HG03439 (cell line): ENCODE measurements at regions not wholly inside any gene's neighbourhood (a gene's known extent, or its start where the extent isn't known, plus 50 kb on each side); places are given as distances from the start of the nearest gene placed in this dataset.

Experiments
- ATAC-seq: cut with Tn5 transposase; IDR thresholded peaks from one replicate; pipeline ENCODE4 v1.9.1; 2021; ENCODE audit warnings: mild to moderate bottlenecking, moderate library complexity; ENCODE audit not compliant: unreplicated experiment

DNA sequence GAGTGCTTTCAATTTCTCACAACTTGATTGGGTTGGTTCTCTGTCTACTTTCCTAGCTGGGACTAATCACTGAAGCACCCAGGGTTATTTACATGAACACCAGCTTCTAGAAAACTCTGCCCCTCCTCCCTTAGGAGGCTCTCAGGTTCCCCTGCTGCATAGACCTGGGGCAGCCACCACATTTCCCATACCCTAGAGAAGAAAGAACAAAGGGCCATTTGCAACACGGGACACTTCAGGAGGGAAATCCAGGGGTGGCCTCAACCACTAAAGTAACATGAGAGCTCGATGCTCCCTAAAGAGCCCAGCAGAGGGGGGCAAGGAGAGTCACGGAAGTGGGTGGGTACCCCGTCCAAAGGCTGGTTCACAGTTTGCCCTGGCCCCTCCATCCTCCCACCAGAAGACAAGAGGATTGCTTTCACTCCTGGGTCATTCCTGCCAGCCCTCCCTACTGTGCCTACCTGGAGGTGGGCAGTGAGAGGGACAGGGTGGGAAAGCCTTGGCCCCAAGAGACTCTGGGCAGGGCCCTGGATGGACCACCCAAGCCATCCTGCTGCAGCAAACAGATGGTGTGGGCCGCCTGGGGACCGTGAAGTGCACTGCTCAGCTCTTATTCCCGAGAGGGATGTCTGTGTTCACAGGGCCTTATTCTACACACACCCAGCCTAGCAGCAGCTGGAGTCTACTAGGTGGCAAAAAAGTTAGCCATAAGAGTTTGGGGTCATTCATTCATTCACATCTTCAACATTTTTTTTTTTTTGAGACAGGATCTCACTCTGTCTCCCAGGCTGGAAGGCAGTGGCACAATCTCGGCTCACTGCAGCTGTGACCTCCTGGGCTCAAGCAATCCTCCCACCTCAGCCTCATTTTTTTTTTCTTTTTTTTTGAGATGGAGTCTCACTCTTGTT is 392.1 kb downstream of the SOX9 start:
- ATAC-seq: no peak

DNA sequence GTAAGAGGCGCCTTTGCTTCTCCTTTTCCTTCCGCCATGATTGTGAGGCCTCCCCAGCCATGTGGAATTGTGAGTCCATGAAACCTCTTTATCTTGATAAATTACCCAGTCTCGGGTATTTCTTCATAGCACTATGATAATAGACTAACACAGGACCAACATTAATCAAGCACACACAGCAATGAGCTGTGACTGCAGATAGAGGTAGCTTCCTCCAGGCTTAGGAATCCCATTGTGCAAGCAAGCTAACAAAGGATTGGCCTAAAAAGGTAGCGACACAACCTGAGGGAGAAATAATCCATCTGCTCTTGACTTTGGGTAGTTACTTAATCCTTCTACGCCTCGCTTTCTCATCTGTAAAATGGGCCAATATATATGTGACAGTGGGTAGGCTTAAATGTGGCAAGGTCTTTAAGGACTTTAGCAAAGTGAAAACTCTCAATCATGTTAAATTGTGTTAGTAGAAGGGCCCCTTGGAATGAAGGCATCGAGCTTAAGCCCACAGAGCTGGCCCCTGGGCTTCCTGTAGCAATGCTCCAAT is 393.6 kb downstream of the SOX9 start:
- no peak for ATAC-seq

DNA sequence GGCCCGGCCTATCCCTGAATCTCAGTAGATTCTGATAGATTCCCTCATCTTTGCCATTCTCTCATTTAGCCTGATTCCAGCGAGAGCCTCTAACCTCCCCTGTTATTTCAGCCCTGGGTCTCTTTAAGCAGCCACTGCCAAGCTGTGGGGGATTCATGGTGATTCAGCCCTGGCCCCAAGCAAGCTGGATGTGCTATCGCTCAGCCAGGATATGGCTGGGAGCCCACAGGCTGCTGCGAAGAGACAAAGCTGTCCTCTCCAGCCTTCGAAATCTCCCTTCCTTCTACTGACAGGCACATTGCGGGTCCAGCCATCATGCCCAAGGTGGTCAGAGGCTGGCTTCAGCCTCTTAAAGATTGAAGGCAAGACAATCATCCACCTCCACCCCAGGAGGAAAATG is 394.1 kb downstream of the SOX9 start:
- no peak for ATAC-seq

DNA sequence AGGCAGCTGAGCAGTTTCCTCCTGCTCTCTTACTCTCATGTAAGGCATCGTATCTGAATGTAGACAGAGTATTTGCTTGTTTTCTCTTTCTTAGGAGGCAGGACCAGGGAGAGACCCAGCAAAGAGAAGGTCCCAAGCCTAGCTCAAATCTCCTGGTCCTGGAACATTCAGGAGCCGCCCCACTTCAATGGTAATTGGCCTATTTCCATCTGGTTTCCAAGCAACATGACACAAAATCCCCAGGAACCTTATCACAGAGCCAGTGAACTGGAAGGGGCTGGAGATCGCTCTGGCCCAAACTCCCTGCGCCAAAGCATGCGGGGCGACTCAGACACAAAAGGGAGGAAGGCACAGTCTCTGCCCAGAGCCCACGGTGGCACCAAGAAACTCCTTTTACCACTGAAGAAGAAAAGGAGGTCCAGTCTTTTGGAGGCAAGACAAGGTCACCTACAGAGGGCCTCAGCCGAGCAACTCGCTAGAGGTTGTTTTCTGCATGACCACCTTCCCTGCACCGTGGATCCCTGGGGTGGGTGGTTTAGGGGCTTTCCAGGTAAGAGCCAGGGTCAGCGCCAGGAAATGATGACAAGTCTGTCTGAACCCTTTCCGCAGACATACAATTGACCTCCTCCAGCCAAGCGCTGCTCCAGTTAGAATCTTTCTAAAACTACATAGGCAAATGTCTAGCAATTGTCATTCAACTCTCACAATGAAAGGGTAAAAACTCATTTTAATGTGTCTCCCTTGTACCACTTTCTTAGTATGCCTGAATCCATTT is 394.7 kb downstream of the SOX9 start:
- no peak for ATAC-seq

DNA sequence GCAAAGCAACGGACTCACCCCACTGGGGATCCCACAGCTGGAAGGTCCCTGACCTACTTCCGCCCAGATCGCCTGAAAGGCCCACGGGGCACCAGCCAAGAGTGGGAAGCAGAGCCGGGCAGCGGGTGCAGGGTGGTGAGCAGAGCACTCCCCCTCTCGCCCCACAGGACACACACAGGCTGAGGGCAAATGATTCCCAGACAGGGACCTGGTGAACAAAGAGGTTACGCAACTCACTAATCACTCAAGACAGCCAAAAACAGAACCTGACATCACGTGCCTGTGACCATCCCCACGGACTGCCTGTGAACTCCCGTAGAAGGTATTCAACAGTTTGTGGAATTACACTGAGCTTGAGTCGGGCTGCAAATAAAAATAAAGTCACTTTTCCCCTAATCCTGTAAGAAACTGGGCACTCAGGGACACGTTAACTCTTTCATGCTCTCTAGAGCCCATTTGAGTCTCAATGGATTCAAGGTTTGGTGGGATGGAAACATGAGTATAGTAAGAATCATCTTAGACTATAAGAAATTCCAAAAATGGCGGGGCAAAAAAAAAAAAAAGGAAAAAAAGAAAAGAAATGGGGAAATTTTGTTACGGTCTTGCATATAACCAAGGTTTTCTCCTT is 396.1 kb downstream of the SOX9 start:
- ATAC-seq: no peak

DNA sequence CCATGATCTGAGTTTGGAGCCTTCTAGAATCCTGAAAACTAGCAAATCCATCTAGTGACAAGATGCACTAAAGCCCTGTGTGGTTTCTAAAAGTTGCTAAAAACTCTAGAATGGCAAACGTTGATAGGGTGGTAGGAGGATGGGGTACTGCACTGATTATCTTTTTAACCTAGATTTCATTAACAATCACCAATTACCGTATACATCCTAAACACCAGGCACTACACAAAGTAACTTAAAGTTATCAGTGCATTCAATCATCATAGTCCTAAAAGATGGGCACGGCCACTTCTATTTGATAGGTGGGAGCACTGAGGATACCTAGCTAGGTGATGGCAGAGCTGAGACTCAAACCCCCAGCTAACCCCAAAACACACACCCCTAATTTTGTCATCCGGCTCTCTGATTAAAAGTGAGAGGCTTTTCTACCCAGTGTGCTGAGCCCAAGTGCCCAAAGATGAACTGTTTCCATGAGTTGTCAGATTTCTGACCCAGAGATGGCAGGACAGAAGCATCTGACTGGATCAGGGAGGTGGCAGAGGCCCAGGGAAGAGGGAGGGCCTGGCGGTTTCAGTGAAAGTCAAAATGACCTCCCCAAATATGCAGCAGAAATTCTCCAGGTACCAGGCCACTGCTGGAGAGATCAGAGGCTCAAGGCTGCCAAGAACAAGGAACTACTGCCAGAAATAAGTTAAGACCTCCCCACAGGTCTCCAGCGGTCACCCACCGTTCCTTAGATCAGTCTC is 396.8 kb downstream of the SOX9 start:
- ATAC-seq: no peak

DNA sequence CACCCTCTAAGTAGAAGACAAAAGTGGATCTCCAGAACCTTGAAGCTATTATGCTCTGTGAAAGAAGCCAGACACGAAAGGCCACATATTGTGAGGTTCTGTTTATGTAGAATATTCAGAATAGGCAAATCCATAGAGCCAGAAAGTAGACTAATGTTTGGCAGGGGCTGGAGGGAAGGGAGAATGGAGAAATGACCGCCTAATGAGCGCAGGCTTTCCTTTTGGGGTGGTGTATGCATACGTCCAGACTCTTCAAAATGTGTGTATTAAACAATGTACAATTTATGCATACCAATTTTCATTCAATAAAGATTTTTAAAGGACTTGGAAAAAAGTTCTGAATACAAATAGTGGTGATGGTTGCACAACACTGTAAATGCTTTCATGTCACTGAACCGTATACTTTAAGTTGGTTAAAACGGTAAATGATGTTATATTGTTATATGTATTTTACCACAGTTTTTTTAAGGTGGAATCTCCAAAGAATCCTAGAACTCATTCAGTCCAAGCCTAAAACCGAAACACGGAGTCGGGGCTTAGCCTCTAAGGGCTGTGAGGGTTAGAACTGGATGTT is 397.4 kb downstream of the SOX9 start:
- no peak for ATAC-seq

DNA sequence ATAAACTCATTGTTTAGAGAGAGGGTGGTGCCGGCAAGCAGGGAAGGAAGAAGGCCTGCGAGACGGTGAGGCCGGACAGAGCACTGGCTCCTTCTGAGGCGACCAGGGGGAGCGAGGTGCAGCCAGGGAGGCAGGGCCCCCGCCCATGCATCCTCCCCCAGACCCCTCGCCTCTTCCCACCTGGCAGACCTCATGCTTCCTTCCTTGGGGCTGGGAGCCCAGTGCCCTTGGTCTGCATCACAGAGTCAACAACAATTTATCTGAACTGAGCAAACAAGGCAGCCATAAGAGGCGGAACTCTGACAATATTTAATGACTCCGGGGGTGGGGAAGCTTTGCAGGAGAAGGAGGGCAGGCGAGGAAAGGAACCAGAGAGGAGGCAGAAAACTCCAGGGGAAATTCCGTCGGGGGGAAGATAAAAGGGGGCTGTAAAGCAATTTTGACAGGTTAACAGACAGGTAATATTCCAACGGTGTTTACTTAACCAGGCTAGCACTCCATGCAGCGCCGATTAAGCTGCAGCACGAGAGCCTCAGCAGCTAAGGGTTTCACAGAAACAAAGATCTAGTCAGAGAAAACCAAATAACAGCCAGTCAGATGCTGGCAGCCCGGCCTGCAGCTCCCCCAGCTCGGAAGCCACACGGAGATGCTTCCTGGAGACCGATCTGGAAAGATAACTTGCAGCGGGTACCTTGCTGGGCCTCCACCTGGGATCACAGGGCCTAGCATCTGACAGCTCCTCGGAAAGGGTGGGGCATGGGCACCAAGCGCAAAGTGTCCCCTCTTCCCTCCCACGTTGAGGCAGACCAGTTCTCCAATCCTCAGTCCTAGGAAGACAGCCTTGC is 398.2 kb downstream of the SOX9 start:
- ATAC-seq: no peak

DNA sequence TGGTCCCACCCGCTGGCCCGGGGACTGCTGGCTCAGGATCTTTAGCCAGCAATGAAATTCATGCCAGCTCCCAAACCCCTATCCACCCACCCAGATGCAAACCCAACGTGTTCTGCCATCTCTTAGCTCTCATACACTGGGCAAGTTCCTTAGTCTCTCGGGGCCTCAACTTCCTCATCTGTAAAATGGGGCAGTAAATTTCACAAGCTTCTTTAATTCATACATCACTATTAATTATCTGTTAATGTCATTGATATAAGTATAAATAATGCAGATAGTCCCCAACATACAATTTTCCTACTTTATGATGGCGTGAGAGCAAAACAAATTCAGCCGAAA is 398.7 kb downstream of the SOX9 start:
- ATAC-seq: no peak

DNA sequence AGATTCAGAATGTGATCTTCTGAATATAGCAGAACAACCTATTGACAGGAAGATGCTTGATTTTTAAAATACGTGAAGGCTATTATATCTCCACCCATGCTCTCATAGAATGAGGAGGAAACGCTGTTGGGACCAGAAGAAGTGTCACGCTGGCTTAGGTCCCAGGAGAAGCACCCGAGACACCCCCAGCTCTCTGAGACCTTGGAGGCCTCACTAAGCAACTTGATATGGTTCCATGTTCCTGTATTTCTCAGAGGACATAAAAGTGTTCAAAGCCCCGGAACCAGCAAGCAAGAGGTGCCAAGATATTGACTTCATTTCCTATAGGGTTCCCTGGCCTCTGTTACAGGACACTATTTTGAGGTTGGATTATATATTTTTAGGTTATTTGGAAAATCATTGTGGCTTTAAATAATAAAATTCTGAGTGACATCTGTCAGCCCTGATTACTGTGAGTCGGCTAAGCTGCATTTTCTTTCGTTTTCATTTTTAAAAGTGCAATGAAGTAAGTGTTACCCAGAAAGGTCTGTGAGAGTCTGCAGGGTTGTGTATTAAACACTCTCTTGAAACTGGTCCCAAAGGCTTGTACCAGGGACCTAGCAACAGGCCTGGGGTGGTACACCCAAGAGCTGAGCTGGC is 400.0 kb downstream of the SOX9 start:
- ATAC-seq: no peak

DNA sequence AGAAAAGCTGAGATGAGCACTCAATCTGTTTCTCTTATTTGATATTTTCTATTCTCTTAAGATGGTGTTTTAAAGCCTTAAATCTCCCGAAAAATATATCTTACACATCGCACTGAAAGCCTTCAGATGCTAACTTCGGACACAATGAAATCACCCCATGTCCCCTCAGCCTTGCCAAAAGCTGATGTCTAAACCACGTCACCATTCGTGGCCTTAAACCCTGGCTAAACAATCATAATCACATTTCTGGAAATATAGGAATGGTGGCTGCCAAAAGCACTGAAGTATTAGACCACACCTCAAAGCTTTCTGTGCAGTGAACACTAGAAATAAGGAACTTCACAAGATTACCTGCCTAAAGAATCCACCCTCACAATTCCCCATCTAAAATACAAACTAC is 402.7 kb downstream of the SOX9 start:
- ATAC-seq: no peak

DNA sequence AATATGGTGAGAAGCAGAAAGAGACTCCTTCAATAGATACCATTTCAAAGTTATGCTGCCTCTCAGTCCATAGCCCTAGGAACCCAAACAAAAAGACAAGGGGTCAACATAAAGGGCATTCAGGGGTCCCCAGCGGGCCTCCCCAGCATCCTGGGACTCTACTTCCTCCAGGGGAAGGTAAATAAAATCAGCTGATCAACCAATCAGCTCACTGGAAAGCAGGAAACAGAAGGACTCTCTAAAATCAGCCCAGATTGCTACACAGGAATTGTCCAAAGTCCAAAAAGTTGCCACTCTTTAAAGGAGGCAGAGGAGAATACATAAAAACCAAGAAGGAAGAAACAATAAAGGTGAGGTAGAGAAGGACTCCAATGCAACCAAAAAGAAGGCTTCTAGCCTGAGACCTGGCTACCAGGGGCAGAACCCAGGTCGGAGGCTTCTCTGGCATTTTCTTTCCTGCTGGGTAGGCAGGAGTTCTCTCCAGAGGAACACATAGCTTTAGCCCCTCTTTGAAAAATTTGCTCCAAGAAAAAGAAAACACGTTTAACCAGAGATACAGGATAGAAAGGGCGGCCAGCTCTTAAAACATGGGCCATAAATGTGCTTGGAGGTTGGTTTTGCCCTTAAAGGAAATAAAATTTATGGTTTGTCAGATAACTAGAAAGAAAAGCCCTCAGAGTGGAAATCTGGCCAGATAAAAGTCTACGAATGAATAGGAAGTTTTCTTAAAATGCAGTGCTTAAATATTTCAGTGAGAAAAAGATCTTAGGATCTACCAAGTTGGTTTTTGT is 404.6 kb downstream of the SOX9 start:
- ATAC-seq: no peak

DNA sequence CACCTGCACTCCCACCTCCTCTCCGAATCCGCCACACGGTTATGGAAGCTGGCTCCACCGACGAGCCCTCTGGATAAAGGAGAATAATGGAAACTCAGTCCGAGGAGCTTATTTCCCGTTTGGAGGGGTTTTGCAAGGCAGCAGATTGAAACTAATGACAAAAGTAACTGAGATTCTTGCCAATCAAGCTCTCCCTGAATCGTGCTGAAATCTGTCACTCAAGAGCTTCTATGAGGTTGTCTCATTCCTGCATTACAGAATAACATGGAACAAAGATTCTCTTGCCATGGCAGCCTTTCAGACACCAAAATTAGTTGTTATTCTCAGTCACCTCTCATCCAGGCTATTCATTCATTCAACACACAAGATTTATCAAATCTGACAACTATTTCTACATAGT is 405.9 kb downstream of the SOX9 start:
- no peak for ATAC-seq

DNA sequence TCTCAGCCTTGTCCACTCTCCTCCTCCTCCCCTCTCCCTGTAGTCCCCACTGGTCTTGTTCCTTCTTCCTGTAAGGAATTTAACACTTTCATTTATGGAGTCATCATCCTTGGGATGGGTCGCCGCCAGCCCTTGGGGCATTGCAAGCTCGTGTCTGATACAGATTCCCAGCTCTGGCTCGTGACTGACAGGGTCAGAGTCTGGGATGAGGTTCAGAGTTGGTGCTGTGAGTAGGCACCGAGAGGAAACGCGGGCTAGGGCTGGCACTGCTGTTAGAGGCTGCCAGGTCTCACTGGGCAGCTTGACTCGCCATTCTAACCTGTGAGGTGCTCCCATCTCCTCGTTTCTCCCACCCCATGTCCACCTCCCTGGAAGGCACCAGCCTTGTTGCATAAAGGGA is 407.0 kb downstream of the SOX9 start:
- no peak for ATAC-seq

DNA sequence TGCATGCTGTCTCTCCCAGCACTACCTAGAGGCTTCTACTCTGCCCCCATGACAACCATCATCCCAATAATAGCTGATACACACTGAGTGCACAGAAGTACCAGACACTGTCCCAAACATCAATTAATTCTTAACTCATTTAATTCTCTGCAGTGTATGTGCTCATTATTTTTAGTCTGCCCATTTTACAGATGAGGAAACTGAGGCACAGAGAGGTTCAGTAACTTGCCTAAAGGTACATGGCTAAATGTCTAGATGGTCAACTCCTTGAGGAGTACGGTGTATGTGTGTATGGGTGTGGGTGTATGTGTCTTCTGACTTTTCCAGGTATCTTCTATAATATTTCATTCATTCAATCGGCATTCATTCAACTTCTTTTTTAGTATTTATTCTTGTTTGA is 407.9 kb downstream of the SOX9 start:
- no peak for ATAC-seq

DNA sequence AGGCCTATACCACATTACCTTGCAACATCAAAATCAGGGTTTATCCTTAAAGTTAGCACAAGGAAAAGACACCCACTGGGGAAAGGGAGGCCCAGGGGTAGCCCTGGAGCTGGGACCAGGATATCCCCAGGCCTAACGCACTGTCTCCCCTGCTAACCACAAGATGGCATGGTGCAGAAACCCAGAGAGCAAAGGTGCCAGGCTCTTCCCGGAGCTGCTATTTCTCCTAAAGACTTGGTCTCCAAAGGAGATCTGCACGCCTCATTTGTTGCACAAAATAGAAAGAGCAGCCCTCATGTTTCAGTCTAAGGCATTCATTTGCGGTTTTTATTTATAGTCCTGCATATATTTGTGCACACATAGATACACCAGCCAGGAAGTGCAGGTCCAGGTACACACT is 408.6 kb downstream of the SOX9 start:
- no peak for ATAC-seq

DNA sequence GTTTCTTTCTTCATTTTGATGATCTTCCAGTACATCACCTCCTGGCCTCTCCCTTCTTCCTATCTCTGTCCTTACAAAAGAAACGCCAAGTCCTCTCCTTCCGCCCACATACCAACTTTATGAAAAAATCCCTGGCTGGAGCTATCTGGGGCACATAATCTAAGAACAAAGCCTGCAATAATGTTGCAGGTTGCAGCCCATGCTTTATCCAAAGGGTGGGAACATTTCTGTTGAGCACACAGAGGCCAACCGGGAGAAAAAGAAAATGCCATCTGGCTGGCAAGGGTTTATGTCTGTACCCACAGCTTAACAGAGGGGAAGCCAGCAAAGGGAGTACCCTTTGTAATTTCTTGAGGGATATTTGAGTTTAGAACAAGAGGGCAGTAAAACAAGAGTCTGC is 409.6 kb downstream of the SOX9 start:
- no peak for ATAC-seq

DNA sequence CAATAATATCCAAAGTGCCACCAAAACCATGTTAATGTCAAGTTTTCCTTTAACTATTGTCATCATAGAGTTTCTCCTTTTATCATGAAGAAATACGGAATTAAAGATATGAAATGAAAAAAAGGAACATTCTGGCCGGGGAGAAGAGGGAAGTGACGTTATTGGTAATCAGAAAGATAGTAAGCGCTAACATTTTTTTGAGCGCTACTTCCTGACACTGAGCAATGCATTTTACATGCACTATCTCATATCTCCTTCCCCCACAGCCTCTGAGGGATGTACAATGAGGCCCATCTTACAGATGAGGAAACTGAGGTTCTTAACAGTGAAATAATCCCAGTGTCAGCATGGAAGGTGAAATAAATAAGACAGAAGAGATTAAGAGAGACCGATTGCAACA is 410.9 kb downstream of the SOX9 start:
- no peak for ATAC-seq
